ENCODE measurements at regions not wholly inside any gene's neighbourhood (a gene's known extent, or its start where the extent isn't known, plus 50 kb on each side); places are given as distances from the start of the nearest gene placed in this dataset.

DNA sequence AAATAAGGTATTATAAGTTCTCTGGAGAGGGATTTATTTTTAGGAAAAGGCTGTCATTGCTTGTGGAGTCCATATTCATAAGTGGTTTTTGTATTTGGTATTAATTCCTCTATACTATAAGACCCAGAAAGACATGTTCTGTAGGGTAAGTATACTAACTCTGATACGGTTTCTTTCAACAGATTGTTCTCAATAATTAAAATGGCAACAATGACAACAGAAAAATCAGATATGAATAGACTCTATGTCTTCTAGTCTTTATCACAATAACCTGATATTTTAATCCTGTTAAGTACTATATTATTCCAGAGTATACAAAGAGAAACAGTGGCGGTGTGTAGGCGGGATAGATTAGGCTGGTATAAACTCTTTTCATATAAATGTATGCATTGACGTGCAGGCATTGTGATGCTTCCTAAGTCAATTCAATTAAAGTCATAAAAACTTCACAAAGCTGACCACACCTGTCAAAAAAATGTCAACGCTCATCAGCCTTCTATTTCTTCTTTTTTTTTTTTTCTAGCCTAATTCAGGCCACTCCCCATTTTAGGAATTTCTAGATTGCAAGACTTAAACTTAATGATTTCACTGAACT lies 150.4 kb downstream of the TRIML1 start:
- TF ChIP-seq ZSCAN23 (tag by site-specific recombination; IDR thresholded peaks at IDR 0.05) (no peak), ZNF596 (tag by site-specific recombination; IDR thresholded peaks at IDR 0.05) (no peak), ZBTB7A (tag by site-specific recombination; IDR thresholded peaks at IDR 0.05; ENCODE audit: low read depth) (no peak), ZBTB26 (tag by site-specific recombination; optimal IDR thresholded peaks at IDR 0.05) (no peak), ZNF121 (tag by site-specific recombination; IDR thresholded peaks at IDR 0.05) (no peak), BCL11A (tag by site-specific recombination; IDR thresholded peaks at IDR 0.05; ENCODE audit: low read depth) (no peak), EGR2 (tag by site-specific recombination; IDR thresholded peaks at IDR 0.05; ENCODE audit: low read depth) (no peak), ZNF2 (tag by site-specific recombination; IDR thresholded peaks at IDR 0.05) (no peak), ZSCAN30 (tag by site-specific recombination; IDR thresholded peaks at IDR 0.05) (no peak), IKZF3 (tag by site-specific recombination; IDR thresholded peaks at IDR 0.05) (no peak)
- TF ChIP-seq, protein P1, sequence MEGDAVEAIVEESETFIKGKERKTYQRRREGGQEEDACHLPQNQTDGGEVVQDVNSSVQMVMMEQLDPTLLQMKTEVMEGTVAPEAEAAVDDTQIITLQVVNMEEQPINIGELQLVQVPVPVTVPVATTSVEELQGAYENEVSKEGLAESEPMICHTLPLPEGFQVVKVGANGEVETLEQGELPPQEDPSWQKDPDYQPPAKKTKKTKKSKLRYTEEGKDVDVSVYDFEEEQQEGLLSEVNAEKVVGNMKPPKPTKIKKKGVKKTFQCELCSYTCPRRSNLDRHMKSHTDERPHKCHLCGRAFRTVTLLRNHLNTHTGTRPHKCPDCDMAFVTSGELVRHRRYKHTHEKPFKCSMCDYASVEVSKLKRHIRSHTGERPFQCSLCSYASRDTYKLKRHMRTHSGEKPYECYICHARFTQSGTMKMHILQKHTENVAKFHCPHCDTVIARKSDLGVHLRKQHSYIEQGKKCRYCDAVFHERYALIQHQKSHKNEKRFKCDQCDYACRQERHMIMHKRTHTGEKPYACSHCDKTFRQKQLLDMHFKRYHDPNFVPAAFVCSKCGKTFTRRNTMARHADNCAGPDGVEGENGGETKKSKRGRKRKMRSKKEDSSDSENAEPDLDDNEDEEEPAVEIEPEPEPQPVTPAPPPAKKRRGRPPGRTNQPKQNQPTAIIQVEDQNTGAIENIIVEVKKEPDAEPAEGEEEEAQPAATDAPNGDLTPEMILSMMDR (tag by site-specific recombination; IDR thresholded peaks at IDR 0.05): no peak
- TF ChIP-seq, protein P2, sequence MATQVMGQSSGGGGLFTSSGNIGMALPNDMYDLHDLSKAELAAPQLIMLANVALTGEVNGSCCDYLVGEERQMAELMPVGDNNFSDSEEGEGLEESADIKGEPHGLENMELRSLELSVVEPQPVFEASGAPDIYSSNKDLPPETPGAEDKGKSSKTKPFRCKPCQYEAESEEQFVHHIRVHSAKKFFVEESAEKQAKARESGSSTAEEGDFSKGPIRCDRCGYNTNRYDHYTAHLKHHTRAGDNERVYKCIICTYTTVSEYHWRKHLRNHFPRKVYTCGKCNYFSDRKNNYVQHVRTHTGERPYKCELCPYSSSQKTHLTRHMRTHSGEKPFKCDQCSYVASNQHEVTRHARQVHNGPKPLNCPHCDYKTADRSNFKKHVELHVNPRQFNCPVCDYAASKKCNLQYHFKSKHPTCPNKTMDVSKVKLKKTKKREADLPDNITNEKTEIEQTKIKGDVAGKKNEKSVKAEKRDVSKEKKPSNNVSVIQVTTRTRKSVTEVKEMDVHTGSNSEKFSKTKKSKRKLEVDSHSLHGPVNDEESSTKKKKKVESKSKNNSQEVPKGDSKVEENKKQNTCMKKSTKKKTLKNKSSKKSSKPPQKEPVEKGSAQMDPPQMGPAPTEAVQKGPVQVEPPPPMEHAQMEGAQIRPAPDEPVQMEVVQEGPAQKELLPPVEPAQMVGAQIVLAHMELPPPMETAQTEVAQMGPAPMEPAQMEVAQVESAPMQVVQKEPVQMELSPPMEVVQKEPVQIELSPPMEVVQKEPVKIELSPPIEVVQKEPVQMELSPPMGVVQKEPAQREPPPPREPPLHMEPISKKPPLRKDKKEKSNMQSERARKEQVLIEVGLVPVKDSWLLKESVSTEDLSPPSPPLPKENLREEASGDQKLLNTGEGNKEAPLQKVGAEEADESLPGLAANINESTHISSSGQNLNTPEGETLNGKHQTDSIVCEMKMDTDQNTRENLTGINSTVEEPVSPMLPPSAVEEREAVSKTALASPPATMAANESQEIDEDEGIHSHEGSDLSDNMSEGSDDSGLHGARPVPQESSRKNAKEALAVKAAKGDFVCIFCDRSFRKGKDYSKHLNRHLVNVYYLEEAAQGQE (tag by site-specific recombination; IDR thresholded peaks at IDR 0.05): no peak
- TF ChIP-seq, protein P3, sequence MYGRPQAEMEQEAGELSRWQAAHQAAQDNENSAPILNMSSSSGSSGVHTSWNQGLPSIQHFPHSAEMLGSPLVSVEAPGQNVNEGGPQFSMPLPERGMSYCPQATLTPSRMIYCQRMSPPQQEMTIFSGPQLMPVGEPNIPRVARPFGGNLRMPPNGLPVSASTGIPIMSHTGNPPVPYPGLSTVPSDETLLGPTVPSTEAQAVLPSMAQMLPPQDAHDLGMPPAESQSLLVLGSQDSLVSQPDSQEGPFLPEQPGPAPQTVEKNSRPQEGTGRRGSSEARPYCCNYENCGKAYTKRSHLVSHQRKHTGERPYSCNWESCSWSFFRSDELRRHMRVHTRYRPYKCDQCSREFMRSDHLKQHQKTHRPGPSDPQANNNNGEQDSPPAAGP (tag by site-specific recombination; IDR thresholded peaks at IDR 0.05): no peak
- TF ChIP-seq, protein P4, sequence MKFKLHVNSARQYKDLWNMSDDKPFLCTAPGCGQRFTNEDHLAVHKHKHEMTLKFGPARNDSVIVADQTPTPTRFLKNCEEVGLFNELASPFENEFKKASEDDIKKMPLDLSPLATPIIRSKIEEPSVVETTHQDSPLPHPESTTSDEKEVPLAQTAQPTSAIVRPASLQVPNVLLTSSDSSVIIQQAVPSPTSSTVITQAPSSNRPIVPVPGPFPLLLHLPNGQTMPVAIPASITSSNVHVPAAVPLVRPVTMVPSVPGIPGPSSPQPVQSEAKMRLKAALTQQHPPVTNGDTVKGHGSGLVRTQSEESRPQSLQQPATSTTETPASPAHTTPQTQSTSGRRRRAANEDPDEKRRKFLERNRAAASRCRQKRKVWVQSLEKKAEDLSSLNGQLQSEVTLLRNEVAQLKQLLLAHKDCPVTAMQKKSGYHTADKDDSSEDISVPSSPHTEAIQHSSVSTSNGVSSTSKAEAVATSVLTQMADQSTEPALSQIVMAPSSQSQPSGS (tag by site-specific recombination; IDR thresholded peaks at IDR 0.05; ENCODE audit: low read depth): no peak
